HCT116 (cell line): ENCODE measurements at regions not wholly inside any gene's neighbourhood (a gene's known extent, or its start where the extent isn't known, plus 50 kb on each side); places are given as distances from the start of the nearest gene placed in this dataset.

ENCODE experiments used
- ATAC-seq: fragments of 200-7000 bp; cut with Tn5 transposase; 2 replicates; pipeline ENCODE4 v1.9.1; 2020; ENCODE audit warnings: mild to moderate bottlenecking, moderate library complexity
- BruUV-seq: library from RNA; stranded (reverse); fragments of 400-500 nt; replicated peaks from 2 replicates; lab custom pipeline; 2021; lab: Mats Ljungman, UMichigan
- CTCF ChIA-PET: fragments of 300-600 bp; sonication (Branson Sonifier 250); formaldehyde crosslinking; loops from one replicate; lab custom pipeline; 2021; ENCODE audit warnings: antibody characterized with exemption; lab: Charles Lee
- POLR2A ChIA-PET: fragments of 300-600, 350-600 bp; sonication (Branson Sonifier 250); formaldehyde crosslinking; loops from one replicate; lab custom pipeline; 2021; ENCODE audit warnings: antibody characterized with exemption; lab: Charles Lee
- RAD21 ChIA-PET, 2 experiments: fragments of 300-600 bp; sonication (Branson Sonifier 250); formaldehyde crosslinking; loops; one replicate each; lab custom pipeline; 2023; ENCODE audit warnings: low total read pairs in 2 of 2; ENCODE audit not compliant: uncharacterized antibody in 2 of 2, unreplicated experiment in 2 of 2, low non-redundant PET in 1 of 2; lab: Charles Lee
- DNase-seq: peaks from one replicate; pipeline ENCODE4 v3.0.0-alpha.2; 2010; ENCODE audit warnings: low read depth, low spot score
- H2AFZ ChIP-seq: fragments of 200-600 bp; shearing (Covaris generic), sonication (generic); 2 replicates; pipeline ENCODE4 v1.6.1; 2017; ENCODE audit warnings: low read depth, mixed run types, mixed read lengths, antibody characterized with exemption, low read length; ENCODE audit not compliant: poor library complexity, severe bottlenecking
- H3K27ac ChIP-seq: 2 replicates; pipeline ENCODE4 v1.5.1; 2012; ENCODE audit warnings: low read depth, low read length
- H3K27me3 ChIP-seq: fragments of 200-600 bp; sonication (generic); 2 replicates; pipeline ENCODE4 v1.6.1; 2016; ENCODE audit warnings: mixed run types, low read length, mixed read lengths; ENCODE audit not compliant: insufficient read depth
- H3K36me3 ChIP-seq, 2 experiments: fragments of 200-500 bp in 1 of 2; fragments of 200-600 bp in 1 of 2; sonication (Bioruptor generic) in 1 of 2; sonication (generic) in 1 of 2; 2 replicates each; pipeline versions ENCODE4 v1.5.1 to v1.6.1; 2014 to 2016; ENCODE audit warnings: low read length in 2 of 2, inconsistent platforms in 1 of 2, mixed read lengths in 1 of 2, mixed run types in 1 of 2; ENCODE audit not compliant: insufficient read depth in 2 of 2, control insufficient read depth in 1 of 2
- H3K4me1 ChIP-seq, 2 experiments: fragments of 200-600 bp in 1 of 2; sonication (generic) in 1 of 2; 2 replicates each; pipeline versions ENCODE4 v1.5.1 to v1.6.1; 2012 to 2017; ENCODE audit warnings: low read length in 2 of 2, inconsistent platforms in 1 of 2, mild to moderate bottlenecking in 1 of 2, mixed read lengths in 1 of 2, mixed run types in 1 of 2, moderate library complexity in 1 of 2; ENCODE audit not compliant: insufficient read depth in 2 of 2, control insufficient read depth in 1 of 2
- H3K4me2 ChIP-seq: fragments of 200-600 bp; sonication (generic); 2 replicates; pipeline ENCODE4 v1.6.1; 2017; ENCODE audit warnings: mixed run types, low read length, mixed read lengths
- H3K4me3 ChIP-seq, 2 experiments: fragments of 200-600 bp in 1 of 2; sonication (generic) in 1 of 2; replicated peaks in 1 of 2; 2 replicates each; pipeline ENCODE4 v1.5.1; 2011 to 2016; ENCODE audit warnings: low read length in 2 of 2, control low read depth in 1 of 2, low read depth in 1 of 2, mild to moderate bottlenecking in 1 of 2, mixed read lengths in 1 of 2, mixed run types in 1 of 2
- H3K79me2 ChIP-seq: fragments of 200-600 bp; sonication (generic); 2 replicates; pipeline ENCODE4 v1.6.1; 2017; ENCODE audit warnings: mild to moderate bottlenecking, mixed run types, low read length, moderate library complexity, mixed read lengths; ENCODE audit not compliant: insufficient read depth
- H3K9ac ChIP-seq: fragments of 200-600 bp; sonication (generic); 2 replicates; pipeline ENCODE4 v1.6.1; 2016; ENCODE audit warnings: low read length, mixed read lengths
- H3K9me2 ChIP-seq: fragments of 200-600 bp; sonication (generic), shearing (Covaris generic); 2 replicates; pipeline ENCODE4 v1.6.1; 2017; ENCODE audit warnings: mixed run types, mild to moderate bottlenecking, moderate library complexity; ENCODE audit not compliant: insufficient read depth
- H3K9me3 ChIP-seq, 2 experiments: fragments of 200-500 bp in 1 of 2; fragments of 200-600 bp in 1 of 2; sonication (Bioruptor generic) in 1 of 2; sonication (generic) in 1 of 2; 2 replicates each; pipeline ENCODE4 v1.6.1; 2014 to 2017; ENCODE audit warnings: low read length in 2 of 2, mixed read lengths in 2 of 2, inconsistent platforms in 1 of 2, low read depth in 1 of 2, mild to moderate bottlenecking in 1 of 2, mixed run types in 1 of 2, moderate library complexity in 1 of 2; ENCODE audit not compliant: control insufficient read depth in 1 of 2, insufficient read depth in 1 of 2
- H4K20me1 ChIP-seq: fragments of 200-600 bp; sonication (generic), shearing (Covaris generic); 2 replicates; pipeline ENCODE4 v1.6.1; 2017; ENCODE audit warnings: mixed run types, mild to moderate bottlenecking, moderate library complexity; ENCODE audit not compliant: insufficient read depth
- ATF3 ChIP-seq: IDR thresholded peaks from 2 replicates; pipeline ENCODE4 v1.6.1; 2012
- CBX3 ChIP-seq: IDR thresholded peaks from 2 replicates; pipeline ENCODE4 v1.6.1; 2012; ENCODE audit warnings: low read depth
- CEBPB ChIP-seq: IDR thresholded peaks from 2 replicates; pipeline ENCODE4 v1.6.1; 2012; ENCODE audit warnings: low read depth
- ELF1 ChIP-seq: IDR thresholded peaks from 2 replicates; pipeline ENCODE4 v1.6.1; 2012; ENCODE audit warnings: low read depth, borderline replicate concordance
- EZH2phosphoT487 ChIP-seq: fragments of 200-600 bp; IDR thresholded peaks from 2 replicates; pipeline ENCODE4 v1.6.1; 2018; ENCODE audit warnings: antibody characterized with exemption, borderline replicate concordance
- JUND ChIP-seq: IDR thresholded peaks from 2 replicates; pipeline ENCODE4 v1.6.1; 2012
- POLR2A ChIP-seq: IDR thresholded peaks from 2 replicates; pipeline ENCODE4 v1.7.0; 2011; ENCODE audit warnings: borderline replicate concordance; ENCODE audit not compliant: insufficient read depth, insufficient read length; ENCODE audit errors: extremely low read depth
- POLR2AphosphoS5 ChIP-seq: IDR thresholded peaks from 2 replicates; pipeline ENCODE4 v1.6.1; 2011; ENCODE audit warnings: mild to moderate bottlenecking, low read depth, low read length, moderate library complexity
- RAD21 ChIP-seq: IDR thresholded peaks from 2 replicates; pipeline ENCODE4 v1.6.1; 2012; ENCODE audit warnings: low read depth, mild to moderate bottlenecking
- REST ChIP-seq: IDR thresholded peaks from 2 replicates; pipeline ENCODE4 v1.6.1; 2012; ENCODE audit warnings: low read depth
- SIN3A ChIP-seq: IDR thresholded peaks from 2 replicates; pipeline ENCODE4 v1.6.1; 2012; ENCODE audit warnings: low read depth
- SRF ChIP-seq: IDR thresholded peaks from 2 replicates; pipeline ENCODE4 v1.6.1; 2012; ENCODE audit warnings: low read depth
- TCF7L2 ChIP-seq: IDR thresholded peaks from 2 replicates; pipeline ENCODE4 v1.7.0; 2011; ENCODE audit warnings: borderline replicate concordance, inconsistent platforms; ENCODE audit not compliant: insufficient read depth, insufficient read length; ENCODE audit errors: extremely low read depth
- YY1 ChIP-seq: IDR thresholded peaks from 2 replicates; pipeline ENCODE4 v1.6.1; 2011; ENCODE audit warnings: low read length, low read depth, moderate library complexity, mild to moderate bottlenecking; ENCODE audit not compliant: insufficient replicate concordance; ENCODE audit errors: extremely low read depth
- ZBTB33 ChIP-seq: IDR thresholded peaks from 2 replicates; pipeline ENCODE4 v1.6.1; 2011; ENCODE audit warnings: mild to moderate bottlenecking, low read length, moderate library complexity; ENCODE audit not compliant: insufficient replicate concordance; ENCODE audit errors: extremely low read depth
- ZFX ChIP-seq: fragments of 450-650 bp; IDR thresholded peaks from 2 replicates; pipeline ENCODE4 v1.6.1; 2017
- intact Hi-C: fragments of 100-400 bp; cut with micrococcal nuclease; formaldehyde crosslinking; loops from 2 replicates; pipeline ENCODE4 v1.10.0; 2022
- TF ChIP-seq, protein P1 (sequence below): IDR thresholded peaks from 2 replicates; pipeline ENCODE4 v1.6.1; 2012

DNA sequence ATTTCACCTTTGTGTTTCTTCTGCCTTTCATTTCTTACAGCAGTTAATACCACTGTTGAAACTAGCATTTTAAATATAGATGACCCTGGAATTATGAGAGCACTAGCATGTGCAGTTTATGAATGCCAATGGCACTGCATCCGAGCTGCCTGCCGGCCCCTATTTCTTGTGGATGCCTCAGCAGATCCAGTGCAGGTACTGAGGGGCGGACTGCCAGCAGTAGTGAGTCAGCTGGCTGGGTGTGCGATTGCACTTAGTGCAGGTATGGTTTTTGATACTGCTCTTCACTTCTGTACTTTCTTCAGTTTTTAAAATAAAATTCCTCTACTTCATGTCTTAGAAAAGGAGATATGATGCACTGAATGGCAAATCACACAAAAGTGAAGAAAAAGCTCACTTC lies 453.0 kb downstream of the DIPK2A start:
- no TSS peak for BruUV-seq
- no peak for ATAC-seq

More for the DNA sequence above, 453.0 kb downstream of the DIPK2A start:
- Histone ChIP-seq H3K27ac (no peak overlapping the region), H4K20me1 (no peaks in the 10 kb centered on the region), H3K9me2 (no peaks in the 10 kb centered on the region), H3K4me3 (no peak overlapping the region), H3K79me2 (no peaks in the 10 kb centered on the region), H3K9me3 (no peaks in the 10 kb centered on the region), H2AFZ (no peak overlapping the region), H3K36me3 (no peaks in the 10 kb centered on the region), H3K9ac (no peak overlapping the region), H3K4me1 (no peaks in the 10 kb centered on the region), H3K27me3 (no peaks in the 10 kb centered on the region), H3K4me2 (no peak overlapping the region)
- POLR2A ChIA-PET, result no interaction called here
- TF ChIP-seq ATF3, result no peak
- no peak for TF ChIP-seq POLR2AphosphoS5
- TF ChIP-seq CEBPB, result no peak
- TF ChIP-seq, protein P1, sequence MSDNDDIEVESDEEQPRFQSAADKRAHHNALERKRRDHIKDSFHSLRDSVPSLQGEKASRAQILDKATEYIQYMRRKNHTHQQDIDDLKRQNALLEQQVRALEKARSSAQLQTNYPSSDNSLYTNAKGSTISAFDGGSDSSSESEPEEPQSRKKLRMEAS, result no peak
- no peak for TF ChIP-seq ZFX
- TF ChIP-seq EZH2phosphoT487, result no peak
- TF ChIP-seq POLR2A, result no peak
- no peak for TF ChIP-seq SRF
- no peak for TF ChIP-seq TCF7L2
- TF ChIP-seq ZBTB33, result no peak
- TF ChIP-seq YY1, result no peak
- no peak for TF ChIP-seq JUND
- TF ChIP-seq RAD21, result no peak
- no peak for TF ChIP-seq CBX3
- no peak for TF ChIP-seq SIN3A
- TF ChIP-seq REST, result no peak
- TF ChIP-seq ELF1, result no peak
- RAD21 ChIA-PET, result no interaction called here
- DNase-seq, result no peak
- CTCF ChIA-PET, result no interaction called here
- intact Hi-C loops, result no loop called here
